Endodermal cell (in vitro differentiated cells): ENCODE measurements at regions not wholly inside any gene's neighbourhood (a gene's known extent, or its start where the extent isn't known, plus 50 kb on each side); places are given as distances from the start of the nearest gene placed in this dataset.
A peak's percentile ranks its signal among the peaks of the same experiment; 100 is the strongest.

Experiments used
- DNase-seq: peaks from one replicate; pipeline ENCODE4 v3.0.0-alpha.2; 2017
- H3K27ac ChIP-seq: 2 replicates; pipeline ENCODE4 v1.5.1; 2013; ENCODE audit warnings: mild to moderate bottlenecking, low read depth, low read length, moderate library complexity
- H3K27me3 ChIP-seq: 2 replicates; pipeline ENCODE4 v1.6.1; 2013; ENCODE audit warnings: mild to moderate bottlenecking, low read length, moderate library complexity; ENCODE audit not compliant: insufficient read depth, control insufficient read depth, poor library complexity, severe bottlenecking
- H3K36me3 ChIP-seq: 2 replicates; pipeline ENCODE4 v1.7.0; 2013; ENCODE audit warnings: mild to moderate bottlenecking, low read length, moderate library complexity; ENCODE audit not compliant: control insufficient read depth, insufficient read depth
- H3K4me1 ChIP-seq: one replicate; pipeline ENCODE4 v1.7.0; 2013; ENCODE audit warnings: low read length; ENCODE audit not compliant: control insufficient read depth, insufficient read depth
- H3K4me3 ChIP-seq: 2 replicates; pipeline ENCODE4 v1.5.1; 2013; ENCODE audit warnings: mild to moderate bottlenecking, low read length, moderate library complexity
- H3K9ac ChIP-seq: 2 replicates; pipeline ENCODE4 v1.6.1; 2013; ENCODE audit warnings: mild to moderate bottlenecking, low read length, moderate library complexity; ENCODE audit not compliant: poor library complexity, severe bottlenecking; ENCODE audit errors: extremely low read depth
- H3K9me3 ChIP-seq: 2 replicates; pipeline ENCODE4 v1.6.1; 2013; ENCODE audit warnings: mild to moderate bottlenecking, low read length, moderate library complexity; ENCODE audit not compliant: control insufficient read depth
- H3K27ac Mint-ChIP-seq: 2 replicates; pipeline ENCODE4 v1.8.0; 2020; ENCODE audit warnings: mixed read lengths
- H3K27me3 Mint-ChIP-seq: 2 replicates; pipeline ENCODE4 v1.8.0; 2021; ENCODE audit warnings: mild to moderate bottlenecking, mixed read lengths; ENCODE audit not compliant: insufficient read depth
- H3K36me3 Mint-ChIP-seq: 2 replicates; pipeline ENCODE4 v1.8.0; 2020; ENCODE audit warnings: low read depth, mixed read lengths
- H3K4me1 Mint-ChIP-seq: 2 replicates; pipeline ENCODE4 v1.8.0; 2020; ENCODE audit warnings: mixed read lengths
- H3K4me3 Mint-ChIP-seq: 2 replicates; pipeline ENCODE4 v1.8.0; 2020; ENCODE audit warnings: mild to moderate bottlenecking, moderate library complexity, mixed read lengths
- H3K9me3 Mint-ChIP-seq: 2 replicates; pipeline ENCODE4 v1.8.0; 2020; ENCODE audit warnings: mild to moderate bottlenecking, mixed read lengths
- CTCF ChIP-seq: fragments of 200-600 bp; sonication (generic); conservative IDR thresholded peaks from 2 replicates; pipeline ENCODE4 v1.5.0; 2021; ENCODE audit warnings: antibody characterized with exemption, mild to moderate bottlenecking
- WGBS, 2 experiments: methylation state at CpG; one replicate each; pipeline versions ENCODE4 v1.1.5 to v1.1.7; 2013; ENCODE audit warnings: missing lambda C conversion rate in 2 of 2, mixed read lengths in 1 of 2; ENCODE audit not compliant: insufficient coverage in 1 of 2, insufficient read length in 1 of 2; 5-methylcytosine and 5-hydroxymethylcytosine counted together

GRCh38 chr9:11003836-11004235 lies 391.0 kb upstream of the PTPRD start:
- Histone ChIP-seq H3K9ac (no peak overlapping the region), H3K27ac (no peak overlapping the region), H3K4me3 (no peak overlapping the region), H3K36me3 (no peaks in the 10 kb centered on the region), H3K4me1 (no peaks in the 10 kb centered on the region), H3K9me3 (no peaks in the 10 kb centered on the region), H3K27me3 (no peaks in the 10 kb centered on the region)
- Mint-ChIP-seq H3K4me3 (no peak overlapping the region), H3K27me3 (no peaks in the 10 kb centered on the region), H3K27ac (no peak overlapping the region), H3K4me1 (peaks cover 1% of the 10 kb centered on the region), H3K36me3 (no peaks in the 10 kb centered on the region), H3K9me3 (no peaks in the 10 kb centered on the region)
- no peak for TF ChIP-seq CTCF
- DNase-seq, result no peak
- WGBS, 2 experiments, result 91 to 92% methylated on average over 3 to 4 of the region's 4 CpGs

GRCh38 chr9:11011696-11012095 lies 398.9 kb upstream of the PTPRD start:
- TF ChIP-seq CTCF, result no peak
- DNase-seq, result no peak
- WGBS, 2 experiments, result 92 to 97% methylated on average over 5 to 7 of the region's 7 CpGs
- Mint-ChIP-seq H3K27me3 (no peaks in the 10 kb centered on the region), H3K9me3 (peaks cover 16% of the 10 kb centered on the region), H3K4me3 (no peak overlapping the region), H3K27ac (no peak overlapping the region), H3K4me1 (no peaks in the 10 kb centered on the region), H3K36me3 (no peaks in the 10 kb centered on the region)
- Histone ChIP-seq H3K27ac (no peak overlapping the region), H3K9ac (no peak overlapping the region), H3K9me3 (peaks cover 4% of the 10 kb centered on the region), H3K27me3 (no peaks in the 10 kb centered on the region), H3K36me3 (no peaks in the 10 kb centered on the region), H3K4me3 (no peak overlapping the region), H3K4me1 (no peaks in the 10 kb centered on the region)

GRCh38 chr9:11016081-11016480 lies 403.3 kb upstream of the PTPRD start:
- peak overlapping the region; percentile 30 for H3K27ac Mint-ChIP-seq
- WGBS, 2 experiments, result 82 to 90% methylated on average over 2 of the region's 2 CpGs
- H3K27me3 ChIP-seq, result no peaks in the 10 kb centered on the region

More at GRCh38 chr9:11016081-11016480, 403.3 kb upstream of the PTPRD start:
- no peaks in the 10 kb centered on the region for H3K4me1 ChIP-seq
- peaks cover 4% of the 10 kb centered on the region for H3K9me3 ChIP-seq
- H3K4me1 Mint-ChIP-seq, result no peaks in the 10 kb centered on the region
- H3K9ac ChIP-seq, result no peak overlapping the region
- H3K27ac ChIP-seq, result no peak overlapping the region
- H3K27me3 Mint-ChIP-seq, result no peaks in the 10 kb centered on the region
- no peak for TF ChIP-seq CTCF
- no peaks in the 10 kb centered on the region for H3K36me3 Mint-ChIP-seq
- H3K4me3 ChIP-seq, result no peak overlapping the region
- DNase-seq, result peak; percentile 58
- no peaks in the 10 kb centered on the region for H3K36me3 ChIP-seq
- no peak overlapping the region for H3K4me3 Mint-ChIP-seq
- peaks cover 16% of the 10 kb centered on the region for H3K9me3 Mint-ChIP-seq
